ENCODE measurements at regions not wholly inside any gene's neighbourhood (a gene's known extent, or its start where the extent isn't known, plus 50 kb on each side); places are given as distances from the start of the nearest gene placed in this dataset.

GRCh38 chr14:71733210-71733883, 198.9 kb upstream of the RGS6 start:
- TF ChIP-seq CTCF (IDR thresholded peaks at IDR 0.05) (no peak), POLR2AphosphoS5 (IDR thresholded peaks at IDR 0.05) (no peak), EP300 (IDR thresholded peaks at IDR 0.05) (no peak)
